Sigmoid colon (tissue), 4 donors: ENCODE measurements at regions not wholly inside any gene's neighbourhood (a gene's known extent, or its start where the extent isn't known, plus 50 kb on each side); places are given as distances from the start of the nearest gene placed in this dataset.

Experiments used
- CTCF ChIP-seq, 4 experiments: fragments of 450-650 bp in 3 of 4; fragments of 200-600 bp in 1 of 4; IDR thresholded peaks; one replicate each; pipeline ENCODE4 v1.5.1; 2016 to 2019; ENCODE audit warnings: antibody characterized with exemption in 4 of 4, mild to moderate bottlenecking in 3 of 4, moderate library complexity in 2 of 4
- EP300 ChIP-seq, 4 donors: sonication (generic); formaldehyde crosslinking; IDR thresholded peaks; one replicate each; pipeline ENCODE4 v1.6.1; 2017; ENCODE audit warnings: antibody characterized with exemption in 4 of 4
- POLR2A ChIP-seq, 2 donors: fragments of 450-650 bp; IDR thresholded peaks; one replicate each; pipeline ENCODE4 v1.6.1; 2016; ENCODE audit warnings: antibody characterized with exemption in 2 of 2, mild to moderate bottlenecking in 2 of 2, moderate library complexity in 2 of 2

GRCh38 chr13:100951016-100951415, 276.4 kb upstream of the TMTC4 start:
- no peak for TF ChIP-seq POLR2A (IDR thresholded peaks at IDR 0.05)
- no peak for TF ChIP-seq CTCF (IDR thresholded peaks at IDR 0.05)
- TF ChIP-seq EP300 (IDR thresholded peaks at IDR 0.05), result no peak
